ENCODE measurements at regions not wholly inside any gene's neighbourhood (a gene's known extent, or its start where the extent isn't known, plus 50 kb on each side); places are given as distances from the start of the nearest gene placed in this dataset.

DNA sequence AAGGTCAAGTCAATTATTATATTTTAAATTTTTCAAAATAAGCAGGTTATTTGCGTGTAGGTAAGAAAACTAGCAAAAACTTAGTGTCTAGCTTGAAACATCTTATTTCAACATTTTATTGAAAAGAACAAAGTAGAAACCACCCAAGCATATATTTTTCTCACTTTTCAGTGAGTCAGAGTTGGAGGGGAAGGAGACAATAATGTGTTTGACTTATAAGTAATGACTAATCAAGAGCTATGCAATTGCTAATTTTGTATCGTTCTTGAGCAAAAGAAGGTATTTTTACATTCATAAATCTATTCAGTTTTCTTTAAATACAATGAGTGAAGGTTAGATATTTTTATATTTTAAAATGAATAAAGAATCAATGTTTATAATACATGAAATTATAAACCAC lies 54.4 kb upstream of the P2RY1 start:
- no peak for DNase-seq

DNA sequence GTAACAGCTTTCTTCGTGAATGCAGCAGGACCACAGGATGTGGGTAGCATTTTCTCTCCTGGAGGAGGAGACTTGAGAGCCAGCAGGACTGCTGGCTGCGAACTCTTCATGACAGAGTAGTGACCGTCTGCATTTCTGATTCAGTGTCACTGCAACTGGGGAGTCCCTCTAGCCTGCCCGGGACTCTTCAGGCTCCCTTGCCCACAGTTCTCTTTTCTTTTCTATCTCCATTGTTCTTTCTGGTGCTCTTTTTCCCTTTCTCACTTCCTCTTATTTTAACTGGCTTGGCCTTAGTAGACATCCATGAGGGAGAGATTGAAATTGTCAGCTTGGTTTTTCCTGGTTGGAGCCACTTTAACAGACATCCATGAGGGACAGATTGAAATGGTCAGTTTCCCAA lies 49.9 kb upstream of the P2RY1 start:
- DNase-seq: no peak
